ENCODE measurements at regions not wholly inside any gene's neighbourhood (a gene's known extent, or its start where the extent isn't known, plus 50 kb on each side); places are given as distances from the start of the nearest gene placed in this dataset.
"Not testable (repeated sequence)": the region's sequence is repeated elsewhere in the genome, so short reads cannot be mapped to it uniquely, and the experiment has no call there.

DNA sequence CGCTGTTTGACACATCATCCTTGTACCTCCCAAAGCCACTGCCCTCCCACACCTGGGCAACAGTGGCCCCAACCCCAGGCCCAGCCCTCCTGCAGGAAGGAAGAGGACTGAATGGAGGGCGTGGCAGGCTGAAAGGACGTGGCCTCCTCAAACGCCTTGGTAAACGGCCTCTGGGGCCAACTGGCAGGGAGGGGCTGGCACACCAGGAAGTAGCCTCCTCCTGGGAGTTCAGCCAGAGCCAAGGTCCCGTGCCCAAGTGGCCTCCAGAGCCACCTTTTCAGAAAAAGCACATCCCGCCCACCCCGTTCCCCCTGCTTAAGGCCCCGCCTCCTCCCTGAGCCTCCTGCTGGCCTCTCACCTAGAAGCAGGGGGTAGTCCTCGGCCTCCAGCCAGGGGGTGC is 74.2 kb upstream of the DRD5 start:
- H3K23ac ChIP-seq (ENCODE audit: insufficient read length); H3K4me3 ChIP-seq (ENCODE audit: extremely low read depth in 1 of 4, insufficient read depth in 2 of 4, low read depth in 3 of 4, low read length in 4 of 4); H4K5ac ChIP-seq (ENCODE audit: insufficient read length, low read depth, low read length); H4K8ac ChIP-seq (ENCODE audit: extremely low read depth, insufficient read depth, low read length); H4K20me1 ChIP-seq (replicated peaks in 1 of 2; ENCODE audit: control insufficient read depth in 1 of 2, insufficient read depth in 2 of 2, low read length in 2 of 2); DNase-seq (ENCODE audit: low read depth in 1 of 2, low spot score in 2 of 2); H3K4me2 ChIP-seq (ENCODE audit: insufficient read depth in 1 of 2, low read depth in 2 of 2, low read length in 2 of 2); H3K23me2 ChIP-seq (ENCODE audit: low read depth, low read length); H3K9me3 ChIP-seq (ENCODE audit: insufficient read depth in 2 of 2, low read depth in 1 of 2, low read length in 1 of 2); H3K9ac ChIP-seq (replicated peaks in 1 of 4; ENCODE audit: extremely low read depth in 1 of 4, low read depth in 3 of 4, low read length in 3 of 4); H2BK12ac ChIP-seq (ENCODE audit: low read depth, low read length); FAIRE-seq; H3K14ac ChIP-seq (ENCODE audit: insufficient read length); POLR2A ChIA-PET (ENCODE audit: partially characterized antibody); H2BK120ac ChIP-seq (replicated peaks; ENCODE audit: low read depth, low read length); H3K27ac ChIP-seq (ENCODE audit: low read depth, low read length); H3K79me1 ChIP-seq (ENCODE audit: low read depth, low read length); H3K79me2 ChIP-seq (ENCODE audit: control insufficient read depth in 1 of 2, insufficient read depth in 2 of 2, low read length in 2 of 2); H3K27me3 ChIP-seq (replicated peaks in 1 of 4; ENCODE audit: control insufficient read depth in 3 of 4, extremely low read depth in 1 of 4, insufficient read depth in 3 of 4, low read length in 3 of 4); H2BK15ac ChIP-seq (ENCODE audit: low read length); H3K4ac ChIP-seq (replicated peaks; ENCODE audit: insufficient read length, low read depth, low read length); H3K56ac ChIP-seq (replicated peaks; ENCODE audit: insufficient read length, low read depth, low read length); H2AFZ ChIP-seq (ENCODE audit: low read length); H4K91ac ChIP-seq (replicated peaks; ENCODE audit: insufficient read length, low read length); H3K4me1 ChIP-seq (replicated peaks in 1 of 4; ENCODE audit: control insufficient read depth in 3 of 4, insufficient read depth in 4 of 4, low read length in 3 of 4); H3K36me3 ChIP-seq (ENCODE audit: control insufficient read depth in 2 of 4, insufficient read depth in 4 of 4, low read length in 3 of 4); H2BK5ac ChIP-seq (ENCODE audit: low read depth, low read length); H3K18ac ChIP-seq (ENCODE audit: extremely low read depth, low read length); H2BK20ac ChIP-seq (ENCODE audit: low read length); H2AK5ac ChIP-seq (ENCODE audit: low read depth, low read length): not testable (repeated sequence)
- WGBS, 2 experiments (ENCODE audit: extremely low coverage in 1 of 2, insufficient coverage in 1 of 2, insufficient read length in 1 of 2, insufficient replicate concordance in 2 of 2, low coverage in 1 of 2, low lambda C conversion rate in 2 of 2, missing lambda C conversion rate in 1 of 2), result 88% methylated on average over 5 of the region's 10 CpGs; no CpG with 5 or more reads in 1 of the 2 experiments
- CTCF ChIA-PET (ENCODE audit: partially characterized antibody), result interaction anchor here (1.6 to 6.8 kb wide), 2 partner anchors 54 to 308 kb away, joined by 4 to 86 read pairs; no protein-coding TSS in a partner anchor

- H4K8ac ChIP-seq (ENCODE audit: extremely low read depth, insufficient read depth, low read length); H2BK12ac ChIP-seq (ENCODE audit: low read depth, low read length); H3K9me3 ChIP-seq (ENCODE audit: insufficient read depth in 2 of 2, low read depth in 1 of 2, low read length in 1 of 2); H3K27me3 ChIP-seq (replicated peaks in 1 of 4; ENCODE audit: control insufficient read depth in 3 of 4, extremely low read depth in 1 of 4, insufficient read depth in 3 of 4, low read length in 3 of 4); H3K4me2 ChIP-seq (ENCODE audit: insufficient read depth in 1 of 2, low read depth in 2 of 2, low read length in 2 of 2); H3K79me2 ChIP-seq (ENCODE audit: control insufficient read depth in 1 of 2, insufficient read depth in 2 of 2, low read length in 2 of 2); H2BK120ac ChIP-seq (replicated peaks; ENCODE audit: low read depth, low read length); H3K36me3 ChIP-seq (ENCODE audit: control insufficient read depth in 2 of 4, insufficient read depth in 4 of 4, low read length in 3 of 4); POLR2A ChIA-PET (ENCODE audit: partially characterized antibody); H3K18ac ChIP-seq (ENCODE audit: extremely low read depth, low read length); H3K23me2 ChIP-seq (ENCODE audit: low read depth, low read length); H3K56ac ChIP-seq (replicated peaks; ENCODE audit: insufficient read length, low read depth, low read length); H3K4me3 ChIP-seq (ENCODE audit: extremely low read depth in 1 of 4, insufficient read depth in 2 of 4, low read depth in 3 of 4, low read length in 4 of 4); H3K9ac ChIP-seq (replicated peaks in 1 of 4; ENCODE audit: extremely low read depth in 1 of 4, low read depth in 3 of 4, low read length in 3 of 4); H3K27ac ChIP-seq (ENCODE audit: low read depth, low read length); H3K14ac ChIP-seq (ENCODE audit: insufficient read length); DNase-seq (ENCODE audit: low read depth in 1 of 2, low spot score in 2 of 2); H3K23ac ChIP-seq (ENCODE audit: insufficient read length); H4K20me1 ChIP-seq (replicated peaks in 1 of 2; ENCODE audit: control insufficient read depth in 1 of 2, insufficient read depth in 2 of 2, low read length in 2 of 2); FAIRE-seq; H2BK20ac ChIP-seq (ENCODE audit: low read length); H3K79me1 ChIP-seq (ENCODE audit: low read depth, low read length); H2BK15ac ChIP-seq (ENCODE audit: low read length); H2AK5ac ChIP-seq (ENCODE audit: low read depth, low read length); H4K5ac ChIP-seq (ENCODE audit: insufficient read length, low read depth, low read length); H2AFZ ChIP-seq (ENCODE audit: low read length); H3K4me1 ChIP-seq (replicated peaks in 1 of 4; ENCODE audit: control insufficient read depth in 3 of 4, insufficient read depth in 4 of 4, low read length in 3 of 4); H3K4ac ChIP-seq (replicated peaks; ENCODE audit: insufficient read length, low read depth, low read length); H2BK5ac ChIP-seq (ENCODE audit: low read depth, low read length); H4K91ac ChIP-seq (replicated peaks; ENCODE audit: insufficient read length, low read length): not testable (repeated sequence)
- 87% methylated on average over 12 of the region's 15 CpGs; no CpG with 5 or more reads in 1 of the 2 experiments for WGBS, 2 experiments (ENCODE audit: extremely low coverage in 1 of 2, insufficient coverage in 1 of 2, insufficient read length in 1 of 2, insufficient replicate concordance in 2 of 2, low coverage in 1 of 2, low lambda C conversion rate in 2 of 2, missing lambda C conversion rate in 1 of 2)
- CTCF ChIA-PET (ENCODE audit: partially characterized antibody), result interaction anchor here (1.4 to 6.8 kb wide), 3 partner anchors 53 to 307 kb away, joined by 4 to 86 read pairs (median 7); no protein-coding TSS in a partner anchor
Measured at GRCh38 chr4:9707936-9708335, 73.5 kb upstream of the DRD5 start.

Data from H1 (cell line).